IMR-90 (cell line): ENCODE measurements at regions not wholly inside any gene's neighbourhood (a gene's known extent, or its start where the extent isn't known, plus 50 kb on each side); places are given as distances from the start of the nearest gene placed in this dataset.

ENCODE experiments used
- CTCF ChIP-seq: conservative IDR thresholded peaks from 2 replicates; pipeline ENCODE4 v1.5.1; 2012; ENCODE audit warnings: mild to moderate bottlenecking, low read depth, low read length, improper control_type of control experiment
- POLR2A ChIP-seq: IDR thresholded peaks from 2 replicates; pipeline ENCODE4 v1.6.1; 2012; ENCODE audit warnings: mild to moderate bottlenecking, low read depth, low read length
- RAD21 ChIP-seq: IDR thresholded peaks from 2 replicates; pipeline ENCODE4 v1.6.1; 2012; ENCODE audit warnings: low read length, improper control_type of control experiment

DNA sequence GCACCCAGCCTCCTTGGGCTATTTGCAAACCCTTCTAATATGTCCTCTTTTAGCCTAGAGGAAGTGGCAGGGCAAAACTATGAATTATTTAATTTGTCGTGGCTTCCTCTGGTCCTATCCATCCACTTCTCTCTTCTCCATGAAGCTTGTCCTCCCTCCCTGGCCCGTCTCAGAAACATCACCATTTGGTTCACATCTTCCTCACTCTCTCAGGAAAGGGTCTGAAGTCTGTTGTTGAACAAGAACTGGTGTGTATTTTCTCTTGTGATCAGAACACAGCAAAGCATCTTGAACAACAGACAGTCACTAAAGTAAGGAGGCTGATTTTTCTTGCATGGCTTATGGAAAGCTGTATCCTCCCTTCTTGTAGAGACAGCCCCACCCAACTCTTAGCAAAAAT, 550.1 kb upstream of the NRP1 start:
- TF ChIP-seq CTCF (no peak), POLR2A (no peak), RAD21 (no peak)
